ENCODE measurements at regions not wholly inside any gene's neighbourhood (a gene's known extent, or its start where the extent isn't known, plus 50 kb on each side); places are given as distances from the start of the nearest gene placed in this dataset.
"Not testable (repeated sequence)": the region's sequence is repeated elsewhere in the genome, so short reads cannot be mapped to it uniquely, and the experiment has no call there.

DNA sequence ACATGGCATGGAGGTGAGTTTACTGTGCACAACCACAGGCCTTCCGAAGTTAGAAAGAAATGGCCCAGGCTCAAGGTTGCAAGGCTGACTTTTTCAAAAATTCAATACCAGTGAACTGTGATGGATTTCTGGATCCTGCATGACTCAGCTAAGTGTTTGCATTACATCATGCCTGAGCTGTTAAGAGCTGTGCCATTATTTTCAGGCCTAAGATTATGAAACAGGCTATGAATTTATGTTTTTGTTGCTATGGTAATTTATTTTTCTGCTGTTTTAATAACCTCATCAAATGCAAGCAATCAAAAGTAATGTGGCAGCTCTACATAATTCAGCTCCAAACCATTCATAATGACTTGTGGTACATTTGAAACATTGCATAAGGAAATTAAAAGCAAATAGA is 457.7 kb upstream of the TMEM132C start:
- no peak overlapping the region for H2AFZ ChIP-seq (ENCODE audit: low read length)
- H3F3A ChIP-seq (ENCODE audit: insufficient read depth, low read length) = no peaks in the 10 kb centered on the region
- no peaks in the 10 kb centered on the region for H3K27me3 ChIP-seq (ENCODE audit: insufficient read depth, low read length)
- H3K9ac ChIP-seq (ENCODE audit: low read length) = no peak overlapping the region
- H3K27ac ChIP-seq (ENCODE audit: low read depth, low read length, poor library complexity, severe bottlenecking) = no peak overlapping the region
- TF ChIP-seq, protein P1, sequence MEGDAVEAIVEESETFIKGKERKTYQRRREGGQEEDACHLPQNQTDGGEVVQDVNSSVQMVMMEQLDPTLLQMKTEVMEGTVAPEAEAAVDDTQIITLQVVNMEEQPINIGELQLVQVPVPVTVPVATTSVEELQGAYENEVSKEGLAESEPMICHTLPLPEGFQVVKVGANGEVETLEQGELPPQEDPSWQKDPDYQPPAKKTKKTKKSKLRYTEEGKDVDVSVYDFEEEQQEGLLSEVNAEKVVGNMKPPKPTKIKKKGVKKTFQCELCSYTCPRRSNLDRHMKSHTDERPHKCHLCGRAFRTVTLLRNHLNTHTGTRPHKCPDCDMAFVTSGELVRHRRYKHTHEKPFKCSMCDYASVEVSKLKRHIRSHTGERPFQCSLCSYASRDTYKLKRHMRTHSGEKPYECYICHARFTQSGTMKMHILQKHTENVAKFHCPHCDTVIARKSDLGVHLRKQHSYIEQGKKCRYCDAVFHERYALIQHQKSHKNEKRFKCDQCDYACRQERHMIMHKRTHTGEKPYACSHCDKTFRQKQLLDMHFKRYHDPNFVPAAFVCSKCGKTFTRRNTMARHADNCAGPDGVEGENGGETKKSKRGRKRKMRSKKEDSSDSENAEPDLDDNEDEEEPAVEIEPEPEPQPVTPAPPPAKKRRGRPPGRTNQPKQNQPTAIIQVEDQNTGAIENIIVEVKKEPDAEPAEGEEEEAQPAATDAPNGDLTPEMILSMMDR (IDR thresholded peaks at IDR 0.05; ENCODE audit: low read length) = no peak
- no peak for TF ChIP-seq EZH2 (IDR thresholded peaks at IDR 0.05; ENCODE audit: borderline replicate concordance, low read length)
- no peaks in the 10 kb centered on the region for H3K79me2 ChIP-seq (ENCODE audit: insufficient read depth, low read length)
- H3K4me3 ChIP-seq (ENCODE audit: low read depth, low read length, poor library complexity, severe bottlenecking) = no peak overlapping the region
- H3K4me2 ChIP-seq (ENCODE audit: low read length) = no peak overlapping the region
- H3K36me3 ChIP-seq (ENCODE audit: insufficient read depth, low read length) = no peaks in the 10 kb centered on the region
- no peaks in the 10 kb centered on the region for H3K9me2 ChIP-seq (ENCODE audit: low read depth, low read length)
- no peaks in the 10 kb centered on the region for H3K4me1 ChIP-seq (ENCODE audit: insufficient read depth, low read length, severe bottlenecking)
- H3K9me3 ChIP-seq (ENCODE audit: low read length) = no peaks in the 10 kb centered on the region
- H4K20me1 ChIP-seq (ENCODE audit: insufficient read depth, low read length) = no peaks in the 10 kb centered on the region

DNA sequence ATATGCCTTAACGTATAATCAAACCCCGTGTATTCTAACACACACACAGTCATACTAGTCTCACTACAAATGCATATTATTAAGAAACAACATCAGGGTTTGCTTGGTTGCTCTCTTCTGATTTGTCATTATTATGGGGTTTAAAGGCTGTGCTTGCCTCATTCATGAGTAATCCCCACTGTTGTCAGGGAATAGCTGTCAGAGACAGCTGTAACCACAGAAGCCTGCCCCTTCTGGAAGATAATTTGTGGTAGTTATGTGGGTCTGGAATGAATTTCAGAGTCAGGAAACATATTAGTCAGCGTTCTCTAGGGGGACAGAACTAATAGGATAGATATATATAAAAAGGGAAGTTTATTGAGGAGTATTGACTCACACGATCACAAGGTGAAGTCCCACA is 456.9 kb upstream of the TMEM132C start:
- Histone ChIP-seq H3K9me3 (ENCODE audit: low read length) (no peaks in the 10 kb centered on the region), H3F3A (ENCODE audit: insufficient read depth, low read length) (no peaks in the 10 kb centered on the region), H3K4me1 (ENCODE audit: insufficient read depth, low read length, severe bottlenecking) (no peaks in the 10 kb centered on the region), H3K4me2 (ENCODE audit: low read length) (no peak overlapping the region), H3K9me2 (ENCODE audit: low read depth, low read length) (no peaks in the 10 kb centered on the region), H3K27me3 (ENCODE audit: insufficient read depth, low read length) (no peaks in the 10 kb centered on the region), H3K36me3 (ENCODE audit: insufficient read depth, low read length) (no peaks in the 10 kb centered on the region), H3K9ac (ENCODE audit: low read length) (no peak overlapping the region), H2AFZ (ENCODE audit: low read length) (no peak overlapping the region), H3K27ac (ENCODE audit: low read depth, low read length, poor library complexity, severe bottlenecking) (no peak overlapping the region), H4K20me1 (ENCODE audit: insufficient read depth, low read length) (no peaks in the 10 kb centered on the region), H3K4me3 (ENCODE audit: low read depth, low read length, poor library complexity, severe bottlenecking) (no peak overlapping the region), H3K79me2 (ENCODE audit: insufficient read depth, low read length) (no peaks in the 10 kb centered on the region)
- no peak for TF ChIP-seq EZH2 (IDR thresholded peaks at IDR 0.05; ENCODE audit: borderline replicate concordance, low read length)
- TF ChIP-seq, protein P1 (IDR thresholded peaks at IDR 0.05; ENCODE audit: low read length) = no peak

DNA sequence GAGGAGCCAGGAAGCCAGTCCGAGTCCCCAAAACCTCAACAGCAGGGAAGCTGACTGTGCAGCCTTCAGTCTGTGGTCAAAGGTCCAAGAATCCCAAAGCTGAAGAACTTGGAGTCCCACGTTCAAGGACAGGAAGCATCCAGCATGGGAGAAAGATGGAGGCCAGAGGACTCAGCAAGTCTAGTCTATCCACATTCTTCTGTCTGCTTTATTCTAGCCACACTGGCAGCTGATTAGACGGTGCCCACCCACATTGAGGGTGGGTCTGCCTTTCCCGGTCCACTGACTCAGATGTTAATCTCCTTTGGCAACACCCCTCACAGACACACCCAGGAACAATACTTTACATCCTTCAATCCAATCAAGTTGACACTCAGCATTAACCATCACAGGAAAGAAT is 456.5 kb upstream of the TMEM132C start:
- not testable (repeated sequence) for H3K27me3 ChIP-seq (ENCODE audit: insufficient read depth, low read length); H3K79me2 ChIP-seq (ENCODE audit: insufficient read depth, low read length); H3K4me2 ChIP-seq (ENCODE audit: low read length); H3K9ac ChIP-seq (ENCODE audit: low read length); H3K27ac ChIP-seq (ENCODE audit: low read depth, low read length, poor library complexity, severe bottlenecking); H3K4me1 ChIP-seq (ENCODE audit: insufficient read depth, low read length, severe bottlenecking); H3K9me2 ChIP-seq (ENCODE audit: low read depth, low read length); H3K9me3 ChIP-seq (ENCODE audit: low read length); H3K4me3 ChIP-seq (ENCODE audit: low read depth, low read length, poor library complexity, severe bottlenecking); H4K20me1 ChIP-seq (ENCODE audit: insufficient read depth, low read length); H2AFZ ChIP-seq (ENCODE audit: low read length); H3K36me3 ChIP-seq (ENCODE audit: insufficient read depth, low read length); H3F3A ChIP-seq (ENCODE audit: insufficient read depth, low read length)

DNA sequence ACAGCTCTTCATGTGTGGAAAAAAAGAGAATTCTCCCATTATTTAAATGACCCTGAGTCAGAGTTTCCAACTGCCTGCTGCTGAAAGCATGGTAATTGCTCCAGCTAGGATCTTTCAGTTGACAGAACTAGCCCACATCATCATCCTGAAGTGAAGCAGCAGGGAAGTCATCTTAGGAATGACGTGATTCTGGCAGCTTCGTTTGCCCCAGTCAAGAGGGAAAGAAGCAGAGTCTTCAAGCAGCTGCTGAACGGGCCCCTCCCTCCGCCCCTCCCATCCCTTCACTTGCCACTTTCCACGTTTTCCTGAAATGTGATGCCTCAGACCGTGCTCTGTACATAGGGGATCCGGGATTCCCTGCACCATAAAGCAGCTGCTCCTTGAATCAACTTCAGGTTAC is 455.0 kb upstream of the TMEM132C start:
- no peak overlapping the region for H2AFZ ChIP-seq (ENCODE audit: low read length)
- no peak for TF ChIP-seq EZH2 (IDR thresholded peaks at IDR 0.05; ENCODE audit: borderline replicate concordance, low read length)
- TF ChIP-seq, protein P1 (IDR thresholded peaks at IDR 0.05; ENCODE audit: low read length) = no peak
- H4K20me1 ChIP-seq (ENCODE audit: insufficient read depth, low read length) = no peaks in the 10 kb centered on the region
- no peaks in the 10 kb centered on the region for H3K36me3 ChIP-seq (ENCODE audit: insufficient read depth, low read length)
- no peaks in the 10 kb centered on the region for H3K9me3 ChIP-seq (ENCODE audit: low read length)
- no peak overlapping the region for H3K9ac ChIP-seq (ENCODE audit: low read length)
- H3F3A ChIP-seq (ENCODE audit: insufficient read depth, low read length) = no peaks in the 10 kb centered on the region
- no peaks in the 10 kb centered on the region for H3K9me2 ChIP-seq (ENCODE audit: low read depth, low read length)
- no peaks in the 10 kb centered on the region for H3K27me3 ChIP-seq (ENCODE audit: insufficient read depth, low read length)
- H3K4me3 ChIP-seq (ENCODE audit: low read depth, low read length, poor library complexity, severe bottlenecking) = no peak overlapping the region
- H3K4me2 ChIP-seq (ENCODE audit: low read length) = no peak overlapping the region
- H3K27ac ChIP-seq (ENCODE audit: low read depth, low read length, poor library complexity, severe bottlenecking) = no peak overlapping the region
- H3K79me2 ChIP-seq (ENCODE audit: insufficient read depth, low read length) = no peaks in the 10 kb centered on the region
- H3K4me1 ChIP-seq (ENCODE audit: insufficient read depth, low read length, severe bottlenecking) = no peaks in the 10 kb centered on the region
